H9 (cell line): ENCODE measurements at regions not wholly inside any gene's neighbourhood (a gene's known extent, or its start where the extent isn't known, plus 50 kb on each side); places are given as distances from the start of the nearest gene placed in this dataset.

Experiments
- DNase-seq: peaks from one replicate; pipeline ENCODE4 v3.0.0-alpha.2; 2017
- H2AFZ ChIP-seq: one replicate; pipeline ENCODE4 v1.6.1; 2013; ENCODE audit warnings: mild to moderate bottlenecking, low read length, control low read depth, moderate library complexity
- H2AK5ac ChIP-seq: 2 replicates; pipeline ENCODE4 v1.6.1; 2013; ENCODE audit warnings: low read length, control low read depth, mixed read lengths; ENCODE audit not compliant: insufficient read length
- H2BK120ac ChIP-seq: one replicate; pipeline ENCODE4 v1.6.1; 2013; ENCODE audit warnings: low read depth, mild to moderate bottlenecking, low read length, control low read depth, inconsistent platforms; ENCODE audit not compliant: poor library complexity, severe bottlenecking
- H2BK12ac ChIP-seq: 2 replicates; pipeline ENCODE4 v1.6.1; 2013; ENCODE audit warnings: low read length, control low read depth, mixed read lengths, low read depth; ENCODE audit not compliant: insufficient read length
- H2BK15ac ChIP-seq: 2 replicates; pipeline ENCODE4 v1.6.1; 2013; ENCODE audit warnings: low read depth, low read length, control low read depth
- H2BK20ac ChIP-seq: one replicate; pipeline ENCODE4 v1.6.1; 2013; ENCODE audit warnings: low read depth, mild to moderate bottlenecking, low read length, control low read depth, inconsistent platforms; ENCODE audit not compliant: poor library complexity, severe bottlenecking
- H2BK5ac ChIP-seq: 2 replicates; pipeline ENCODE4 v1.6.1; 2013; ENCODE audit warnings: low read length, control low read depth, mixed read lengths; ENCODE audit not compliant: insufficient read length
- H3K14ac ChIP-seq: 2 replicates; pipeline ENCODE4 v1.6.1; 2013; ENCODE audit warnings: low read length, control low read depth; ENCODE audit not compliant: insufficient read depth
- H3K18ac ChIP-seq: 2 replicates; pipeline ENCODE4 v1.6.1; 2013; ENCODE audit warnings: low read depth, mild to moderate bottlenecking, mixed read lengths, low read length, control low read depth; ENCODE audit not compliant: insufficient read length
- H3K23ac ChIP-seq: 2 replicates; pipeline ENCODE4 v1.6.1; 2013; ENCODE audit warnings: low read length, control low read depth, mixed read lengths, low read depth; ENCODE audit not compliant: insufficient read length
- H3K23me2 ChIP-seq: 2 replicates; pipeline ENCODE4 v1.6.1; 2013; ENCODE audit warnings: low read depth, mild to moderate bottlenecking, mixed read lengths, low read length, control low read depth; ENCODE audit not compliant: insufficient read length, poor library complexity, severe bottlenecking
- H3K27ac ChIP-seq: 2 replicates; pipeline ENCODE4 v1.5.1; 2013; ENCODE audit warnings: low read length, control low read depth, mixed read lengths, low read depth; ENCODE audit not compliant: insufficient read length
- H3K27me3 ChIP-seq: 2 replicates; pipeline ENCODE4 v1.6.1; 2013; ENCODE audit warnings: low read length, control low read depth, inconsistent platforms; ENCODE audit not compliant: insufficient read depth
- H3K4ac ChIP-seq: 2 replicates; pipeline ENCODE4 v1.6.1; 2013; ENCODE audit warnings: low read depth, mild to moderate bottlenecking, control low read depth, inconsistent platforms, low read length, moderate library complexity
- H3K4me1 ChIP-seq: 2 replicates; pipeline ENCODE4 v1.6.1; 2013; ENCODE audit warnings: low read length, control low read depth, inconsistent platforms; ENCODE audit not compliant: insufficient read depth
- H3K4me2 ChIP-seq: 2 replicates; pipeline ENCODE4 v1.6.1; 2013; ENCODE audit warnings: low read length, control low read depth, mixed read lengths; ENCODE audit not compliant: insufficient read length, insufficient read depth
- H3K56ac ChIP-seq: 2 replicates; pipeline ENCODE4 v1.6.1; 2013; ENCODE audit warnings: low read depth, mild to moderate bottlenecking, mixed read lengths, low read length, control low read depth; ENCODE audit not compliant: insufficient read length
- H3K79me1 ChIP-seq: 2 replicates; pipeline ENCODE4 v1.6.1; 2013; ENCODE audit warnings: low read depth, mild to moderate bottlenecking, moderate library complexity, low read length, control low read depth, inconsistent platforms; ENCODE audit not compliant: insufficient read depth, poor library complexity, severe bottlenecking
- H3K79me2 ChIP-seq: 2 replicates; pipeline ENCODE4 v1.6.1; 2013; ENCODE audit warnings: low read length, control low read depth, inconsistent platforms; ENCODE audit not compliant: insufficient read depth
- H3K9ac ChIP-seq: 2 replicates; pipeline ENCODE4 v1.6.1; 2013; ENCODE audit warnings: low read length, control low read depth, mixed read lengths; ENCODE audit not compliant: insufficient read length; ENCODE audit errors: extremely low read depth
- H3K9me3 ChIP-seq: one replicate; pipeline ENCODE4 v1.6.1; 2013; ENCODE audit warnings: low read depth, low read length, inconsistent platforms; ENCODE audit not compliant: control insufficient read depth
- H3T11ph ChIP-seq: one replicate; pipeline ENCODE4 v1.6.1; 2013; ENCODE audit warnings: mild to moderate bottlenecking, low read length, control low read depth, inconsistent platforms
- H4K20me1 ChIP-seq: one replicate; pipeline ENCODE4 v1.6.1; 2013; ENCODE audit not compliant: control insufficient read depth, insufficient read length, insufficient read depth
- H4K5ac ChIP-seq: 2 replicates; pipeline ENCODE4 v1.6.1; 2013; ENCODE audit warnings: low read depth, mild to moderate bottlenecking, mixed read lengths, low read length, control low read depth; ENCODE audit not compliant: insufficient read length
- H4K8ac ChIP-seq: replicated peaks from 2 replicates; pipeline ENCODE4 v1.6.1; 2013; ENCODE audit warnings: low read length, control low read depth, mixed read lengths, low read depth; ENCODE audit not compliant: insufficient read length
- H4K91ac ChIP-seq: 2 replicates; pipeline ENCODE4 v1.6.1; 2013; ENCODE audit warnings: low read depth, mild to moderate bottlenecking, moderate library complexity, mixed read lengths, low read length, control low read depth; ENCODE audit not compliant: insufficient read length
- H3K27ac Mint-ChIP-seq, 3 experiments: 2 replicates in 2 of 3; 3 replicates in 1 of 3; pipeline ENCODE4 v1.8.0; 2020 to 2021; ENCODE audit warnings: mixed read lengths in 3 of 3, mild to moderate bottlenecking in 1 of 3, moderate library complexity in 1 of 3
- H3K27me3 Mint-ChIP-seq: 2 replicates; pipeline ENCODE4 v1.8.0; 2021; ENCODE audit warnings: low read depth, mild to moderate bottlenecking, moderate library complexity, mixed read lengths
- H3K36me3 Mint-ChIP-seq, 3 experiments: 2 replicates in 2 of 3; 3 replicates in 1 of 3; pipeline ENCODE4 v1.8.0; 2020 to 2021; ENCODE audit warnings: low read depth in 3 of 3, mixed read lengths in 3 of 3; ENCODE audit not compliant: insufficient read depth in 1 of 3
- H3K4me1 Mint-ChIP-seq, 2 experiments: 2 replicates each; pipeline ENCODE4 v1.8.0; 2020; ENCODE audit warnings: mixed read lengths in 2 of 2
- H3K4me3 Mint-ChIP-seq, 2 experiments: 2 replicates in 1 of 2; 3 replicates in 1 of 2; pipeline ENCODE4 v1.8.0; 2020 to 2021; ENCODE audit warnings: mild to moderate bottlenecking in 2 of 2, mixed read lengths in 2 of 2, moderate library complexity in 1 of 2
- H3K9me3 Mint-ChIP-seq, 2 experiments: 2 replicates in 1 of 2; 3 replicates in 1 of 2; pipeline ENCODE4 v1.8.0; 2020; ENCODE audit warnings: mild to moderate bottlenecking in 2 of 2, mixed read lengths in 2 of 2, moderate library complexity in 1 of 2
- TF ChIP-seq, protein P1 (sequence below): fragments of 200-600 bp; sonication (generic); conservative IDR thresholded peaks from 3 replicates; pipeline ENCODE4 v1.8.0; 2021; ENCODE audit warnings: antibody characterized with exemption, mild to moderate bottlenecking

DNA sequence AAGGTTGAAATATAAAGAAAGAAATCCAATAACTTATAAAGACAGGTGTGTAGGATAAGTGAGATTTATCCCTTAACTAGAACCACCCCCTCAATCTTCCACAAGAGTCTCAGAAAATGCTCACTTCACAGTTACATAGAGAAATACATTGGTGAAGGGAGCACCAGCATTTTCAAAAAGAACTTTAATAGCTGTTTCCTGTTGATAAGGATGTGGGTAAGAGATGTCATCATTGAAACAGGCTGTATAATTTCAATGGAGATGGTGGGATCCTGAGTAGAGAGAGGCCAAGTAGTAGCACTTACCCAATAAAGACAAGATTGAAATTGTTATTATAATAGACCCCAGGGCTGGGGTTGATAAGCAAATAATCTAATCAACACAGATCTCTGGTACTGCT, 162.2 kb upstream of the TACR1 start:
- Histone ChIP-seq H4K5ac (no peak overlapping the region), H3K4me1 (no peaks in the 10 kb centered on the region), H4K8ac (no peak overlapping the region), H3K56ac (no peak overlapping the region), H3K4me2 (no peak overlapping the region), H3K9me3 (no peaks in the 10 kb centered on the region), H3K4ac (no peak overlapping the region), H3K23ac (no peak overlapping the region), H3T11ph (no peak overlapping the region), H2AFZ (no peak overlapping the region), H3K23me2 (no peaks in the 10 kb centered on the region), H3K18ac (no peak overlapping the region), H3K14ac (no peak overlapping the region), H3K79me2 (no peaks in the 10 kb centered on the region), H3K27me3 (no peaks in the 10 kb centered on the region), H2BK5ac (no peak overlapping the region), H2BK15ac (no peak overlapping the region), H2AK5ac (no peak overlapping the region), H4K91ac (no peak overlapping the region), H4K20me1 (no peaks in the 10 kb centered on the region), H3K27ac (no peak overlapping the region), H2BK120ac (no peak overlapping the region), H2BK20ac (no peak overlapping the region), H2BK12ac (no peak overlapping the region), H3K9ac (no peak overlapping the region), H3K79me1 (no peaks in the 10 kb centered on the region)
- no peak for DNase-seq
- TF ChIP-seq, protein P1, sequence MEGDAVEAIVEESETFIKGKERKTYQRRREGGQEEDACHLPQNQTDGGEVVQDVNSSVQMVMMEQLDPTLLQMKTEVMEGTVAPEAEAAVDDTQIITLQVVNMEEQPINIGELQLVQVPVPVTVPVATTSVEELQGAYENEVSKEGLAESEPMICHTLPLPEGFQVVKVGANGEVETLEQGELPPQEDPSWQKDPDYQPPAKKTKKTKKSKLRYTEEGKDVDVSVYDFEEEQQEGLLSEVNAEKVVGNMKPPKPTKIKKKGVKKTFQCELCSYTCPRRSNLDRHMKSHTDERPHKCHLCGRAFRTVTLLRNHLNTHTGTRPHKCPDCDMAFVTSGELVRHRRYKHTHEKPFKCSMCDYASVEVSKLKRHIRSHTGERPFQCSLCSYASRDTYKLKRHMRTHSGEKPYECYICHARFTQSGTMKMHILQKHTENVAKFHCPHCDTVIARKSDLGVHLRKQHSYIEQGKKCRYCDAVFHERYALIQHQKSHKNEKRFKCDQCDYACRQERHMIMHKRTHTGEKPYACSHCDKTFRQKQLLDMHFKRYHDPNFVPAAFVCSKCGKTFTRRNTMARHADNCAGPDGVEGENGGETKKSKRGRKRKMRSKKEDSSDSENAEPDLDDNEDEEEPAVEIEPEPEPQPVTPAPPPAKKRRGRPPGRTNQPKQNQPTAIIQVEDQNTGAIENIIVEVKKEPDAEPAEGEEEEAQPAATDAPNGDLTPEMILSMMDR: no peak
- Mint-ChIP-seq H3K27ac (no peak overlapping the region), H3K4me1 (no peaks in the 10 kb centered on the region), H3K4me3 (no peak overlapping the region), H3K9me3 (peaks cover 0 to 4% of the 10 kb centered on the region in 2 experiments; a peak in 1 of 5 replicates), H3K27me3 (no peaks in the 10 kb centered on the region; the same call in 1 of the 2 replicates), H3K36me3 (peaks cover 0 to 4% (median 0%) of the 10 kb centered on the region in 3 experiments; a peak in 1 of 7 replicates)
